ENCODE measurements at regions not wholly inside any gene's neighbourhood (a gene's known extent, or its start where the extent isn't known, plus 50 kb on each side); places are given as distances from the start of the nearest gene placed in this dataset.

DNA sequence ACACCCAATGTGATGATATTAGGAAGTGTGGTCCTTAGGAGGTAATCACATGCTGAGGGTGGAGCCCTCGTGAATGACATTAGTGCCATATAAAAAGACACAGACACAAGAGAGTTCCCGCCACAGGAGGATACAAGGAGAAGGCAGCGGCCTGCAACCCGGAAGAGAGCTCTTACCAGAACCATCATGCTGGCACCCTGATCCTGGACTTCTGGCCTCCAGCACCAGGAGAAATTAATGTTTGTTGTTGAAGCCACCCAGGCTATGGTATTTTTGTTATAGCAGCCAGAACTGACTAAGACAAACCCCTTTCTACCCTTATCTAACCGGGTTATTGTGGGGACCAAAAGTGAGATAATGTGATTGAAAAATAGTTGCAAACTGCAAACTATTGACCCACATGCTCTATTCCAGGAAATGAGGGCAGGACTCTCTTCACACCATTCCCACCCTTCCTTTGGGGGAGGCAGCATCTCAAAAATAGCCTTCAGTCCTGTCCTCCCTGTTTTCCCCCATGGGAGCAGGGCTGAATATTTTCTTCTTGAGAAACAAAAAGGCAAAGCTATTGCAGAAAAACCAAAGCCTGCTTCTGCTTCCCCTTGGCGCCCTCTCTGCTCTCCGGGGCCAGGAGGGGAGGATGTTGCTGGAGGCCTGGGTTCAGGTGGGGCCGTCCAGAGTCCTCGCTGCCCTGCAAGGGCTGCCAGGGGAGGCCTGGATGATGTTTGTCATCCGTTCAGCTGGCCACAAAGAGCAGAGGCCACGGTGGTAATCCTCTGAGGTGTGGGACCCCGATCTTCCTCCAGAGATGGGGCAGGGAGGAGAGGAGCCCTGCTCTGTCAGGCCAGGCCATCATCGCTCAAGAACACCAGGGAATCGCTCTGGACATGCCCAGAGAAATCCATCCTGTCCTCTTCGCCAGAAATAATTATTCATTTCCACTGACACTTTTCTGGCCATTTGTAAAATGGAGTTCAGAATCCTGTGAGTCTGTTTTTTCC is 73.8 kb upstream of the HAAO start:
- peak overlapping the region; percentile 21 for H2AFZ ChIP-seq (ENCODE audit: low read depth, low read length)
- no peaks in the 10 kb centered on the region for H3K79me2 ChIP-seq (ENCODE audit: control insufficient read depth, insufficient read depth, low read length)
- no peaks in the 10 kb centered on the region for H3K27me3 ChIP-seq (ENCODE audit: control insufficient read depth in 2 of 2, insufficient read depth in 2 of 2, low read length in 2 of 2)
- intact Hi-C loops (cut with micrococcal nuclease) (no loop called here), dilution Hi-C loops (cut with MboI; ENCODE audit: extremely low pct_ligation_motif_present, low sequenced_read_pairs) (no loop called here)
- POLR2A ChIA-PET = interaction anchor here (0.6 kb wide), 1 partner anchor 360 kb away, joined by 4 read pairs; the partner anchor contains the start of gene ZFP36L2
- H4K20me1 ChIP-seq (replicated peaks; ENCODE audit: control insufficient read depth, extremely low read depth, insufficient read depth, low read length) = no peaks in the 10 kb centered on the region
- H3K27ac ChIP-seq (ENCODE audit: insufficient read depth, low read depth, low read length) = no peak overlapping the region
- no peak for TF ChIP-seq POLR2AphosphoS5 (IDR thresholded peaks at IDR 0.05; ENCODE audit: insufficient read depth, low read depth, low read length)
- TF ChIP-seq MYC (IDR thresholded peaks at IDR 0.05; ENCODE audit: low read depth, low read length) = no peak
- no peak for TF ChIP-seq EZH2 (IDR thresholded peaks at IDR 0.05; ENCODE audit: borderline replicate concordance, low read depth, low read length, severe bottlenecking)
- no peak for TF ChIP-seq FOS (IDR thresholded peaks at IDR 0.05; ENCODE audit: borderline replicate concordance, insufficient read depth, low read length)
- TF ChIP-seq, protein P1, sequence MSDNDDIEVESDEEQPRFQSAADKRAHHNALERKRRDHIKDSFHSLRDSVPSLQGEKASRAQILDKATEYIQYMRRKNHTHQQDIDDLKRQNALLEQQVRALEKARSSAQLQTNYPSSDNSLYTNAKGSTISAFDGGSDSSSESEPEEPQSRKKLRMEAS (IDR thresholded peaks at IDR 0.05; ENCODE audit: insufficient read depth, insufficient read length) = no peak
- TF ChIP-seq JUN (IDR thresholded peaks at IDR 0.05; ENCODE audit: borderline replicate concordance, insufficient read depth, insufficient read length, low read depth) = no peak
- TF ChIP-seq, protein P2, sequence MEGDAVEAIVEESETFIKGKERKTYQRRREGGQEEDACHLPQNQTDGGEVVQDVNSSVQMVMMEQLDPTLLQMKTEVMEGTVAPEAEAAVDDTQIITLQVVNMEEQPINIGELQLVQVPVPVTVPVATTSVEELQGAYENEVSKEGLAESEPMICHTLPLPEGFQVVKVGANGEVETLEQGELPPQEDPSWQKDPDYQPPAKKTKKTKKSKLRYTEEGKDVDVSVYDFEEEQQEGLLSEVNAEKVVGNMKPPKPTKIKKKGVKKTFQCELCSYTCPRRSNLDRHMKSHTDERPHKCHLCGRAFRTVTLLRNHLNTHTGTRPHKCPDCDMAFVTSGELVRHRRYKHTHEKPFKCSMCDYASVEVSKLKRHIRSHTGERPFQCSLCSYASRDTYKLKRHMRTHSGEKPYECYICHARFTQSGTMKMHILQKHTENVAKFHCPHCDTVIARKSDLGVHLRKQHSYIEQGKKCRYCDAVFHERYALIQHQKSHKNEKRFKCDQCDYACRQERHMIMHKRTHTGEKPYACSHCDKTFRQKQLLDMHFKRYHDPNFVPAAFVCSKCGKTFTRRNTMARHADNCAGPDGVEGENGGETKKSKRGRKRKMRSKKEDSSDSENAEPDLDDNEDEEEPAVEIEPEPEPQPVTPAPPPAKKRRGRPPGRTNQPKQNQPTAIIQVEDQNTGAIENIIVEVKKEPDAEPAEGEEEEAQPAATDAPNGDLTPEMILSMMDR (IDR thresholded peaks at IDR 0.05; ENCODE audit: extremely low read depth in 1 of 2, insufficient read depth in 1 of 2, low read depth in 1 of 2, low read length in 2 of 2) = no peak
- TF ChIP-seq GATA2 (IDR thresholded peaks at IDR 0.05; ENCODE audit: insufficient read depth, insufficient read length, low read depth, low read length) = no peak
- TF ChIP-seq POLR2A (IDR thresholded peaks at IDR 0.05; ENCODE audit: low read depth, low read length) = no peak
- CTCF ChIA-PET = no interaction called here
- H3K9ac ChIP-seq (replicated peaks; ENCODE audit: extremely low read depth, insufficient read depth, low read length) = no peak overlapping the region
- DNase-seq (ENCODE audit: low read depth, low spot score) (no peak), FAIRE-seq (no peak)
- H3K9me3 ChIP-seq (replicated peaks; ENCODE audit: control insufficient read depth, insufficient read depth, low read length) = peaks cover 2% of the 10 kb centered on the region
- no peak overlapping the region for H3K4me3 ChIP-seq (replicated peaks in 1 of 3; ENCODE audit: insufficient read depth in 1 of 3, low read depth in 1 of 3, low read length in 3 of 3)
- no peaks in the 10 kb centered on the region for H3K9me1 ChIP-seq (replicated peaks; ENCODE audit: control insufficient read depth, extremely low read depth, insufficient read depth, low read length)
- no peaks in the 10 kb centered on the region for H3K36me3 ChIP-seq (ENCODE audit: control insufficient read depth in 2 of 2, extremely low read depth in 1 of 2, insufficient read depth in 2 of 2, low read length in 2 of 2)
- no peaks in the 10 kb centered on the region for H3K4me1 ChIP-seq (ENCODE audit: control insufficient read depth, extremely low read depth, insufficient read depth, low read length)
- no TSS peak for BruUV-seq (replicated peaks)
- no peak overlapping the region for H3K4me2 ChIP-seq (ENCODE audit: insufficient read depth, low read length)

All from endothelial cell of umbilical vein (primary cell).